ENCODE measurements at regions not wholly inside any gene's neighbourhood (a gene's known extent, or its start where the extent isn't known, plus 50 kb on each side); places are given as distances from the start of the nearest gene placed in this dataset.

DNA sequence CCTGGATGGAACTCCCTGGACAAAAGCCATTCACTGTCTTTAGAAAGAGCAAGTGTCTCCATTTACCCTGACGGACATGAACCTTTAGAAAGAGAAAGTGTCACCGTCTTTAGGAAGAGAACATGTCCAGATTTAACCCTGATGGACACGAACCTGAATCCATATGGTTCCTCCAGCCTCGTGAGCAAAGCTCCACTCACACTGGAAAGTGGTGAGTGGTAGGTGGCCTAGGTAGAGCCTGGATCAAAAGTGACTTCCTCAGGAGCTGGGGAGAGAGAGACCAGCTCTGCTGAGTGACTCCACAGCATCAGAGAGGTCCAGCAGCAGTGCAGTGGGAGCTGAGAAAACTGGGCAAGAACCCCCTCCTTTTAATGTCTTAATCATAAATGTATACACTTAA, 59.8 kb upstream of the IRS2 start:
- no peak for DNase-seq

DNA sequence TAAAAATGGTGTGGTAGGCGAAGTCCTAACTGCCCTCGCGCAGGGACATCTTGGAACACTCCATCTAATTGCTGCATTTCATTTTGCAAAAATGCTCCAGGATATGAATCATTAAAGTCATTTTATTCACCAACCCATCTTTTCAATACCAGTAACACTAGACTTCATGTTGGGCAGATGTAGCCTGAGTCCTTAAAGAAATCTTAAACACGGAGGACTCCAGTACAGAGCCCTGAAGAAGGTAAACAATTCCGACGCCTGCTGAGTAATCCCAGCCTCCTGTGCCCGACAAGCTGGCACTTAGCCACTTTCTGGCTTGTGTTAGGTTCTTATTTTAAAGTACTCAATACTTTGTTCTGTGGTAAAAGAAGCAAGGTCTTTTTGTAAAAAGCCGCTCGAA, 58.0 kb upstream of the IRS2 start:
- peak; percentile 86 for DNase-seq

DNA sequence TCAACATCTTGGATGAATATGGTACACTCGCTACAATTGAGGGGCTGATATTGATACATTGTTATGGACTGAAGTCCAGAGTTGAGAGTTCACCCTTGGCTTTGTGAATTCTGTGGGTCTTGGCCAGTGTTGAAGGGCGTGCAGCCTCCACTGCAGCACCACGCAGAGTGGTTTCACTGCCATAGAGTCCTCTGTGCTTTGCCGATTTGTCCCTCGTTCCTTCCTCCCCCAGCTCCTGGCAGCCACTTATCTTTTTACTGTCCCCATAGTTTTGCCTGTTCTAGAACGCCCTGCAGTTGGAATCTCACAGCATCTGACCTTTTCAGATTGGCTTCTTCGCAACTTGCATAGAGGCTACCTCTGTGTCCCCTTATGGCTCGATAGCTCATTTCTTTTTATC, 57.3 kb upstream of the IRS2 start:
- no peak for DNase-seq

DNA sequence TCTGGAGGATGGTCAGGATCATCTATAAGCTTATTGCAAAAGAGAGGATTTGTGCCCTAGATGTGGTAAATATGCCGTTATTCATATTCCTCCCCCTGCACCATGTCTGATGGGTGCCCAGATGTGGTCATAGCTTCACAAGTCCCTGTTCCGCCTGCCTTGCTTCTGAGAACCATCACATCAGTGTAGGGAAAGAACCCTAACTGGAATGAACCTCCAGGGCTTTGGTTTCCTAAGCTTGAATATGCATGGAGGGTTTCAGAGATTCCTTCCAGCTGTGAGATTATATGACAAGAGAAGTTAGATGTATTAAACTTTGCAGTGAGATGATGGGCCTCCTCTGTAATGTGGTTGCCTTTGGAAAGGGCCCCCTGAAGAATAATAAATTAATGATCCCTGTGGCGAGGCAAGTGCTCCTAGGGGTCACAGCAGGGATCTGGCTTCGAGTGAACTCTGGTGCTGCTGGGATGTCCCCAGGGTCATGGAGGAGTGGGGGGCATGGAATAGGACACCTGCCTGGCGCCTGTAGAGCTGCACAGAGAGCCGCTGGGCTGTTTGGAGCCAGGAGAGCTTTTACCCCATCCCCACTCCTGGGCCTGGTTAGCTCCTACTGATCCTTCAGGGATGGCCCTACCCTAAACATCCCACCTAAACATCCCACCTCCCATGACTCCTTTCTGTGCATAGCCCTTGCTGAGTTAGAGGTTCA, 56.0 kb upstream of the IRS2 start:
- no peak for DNase-seq

DNA sequence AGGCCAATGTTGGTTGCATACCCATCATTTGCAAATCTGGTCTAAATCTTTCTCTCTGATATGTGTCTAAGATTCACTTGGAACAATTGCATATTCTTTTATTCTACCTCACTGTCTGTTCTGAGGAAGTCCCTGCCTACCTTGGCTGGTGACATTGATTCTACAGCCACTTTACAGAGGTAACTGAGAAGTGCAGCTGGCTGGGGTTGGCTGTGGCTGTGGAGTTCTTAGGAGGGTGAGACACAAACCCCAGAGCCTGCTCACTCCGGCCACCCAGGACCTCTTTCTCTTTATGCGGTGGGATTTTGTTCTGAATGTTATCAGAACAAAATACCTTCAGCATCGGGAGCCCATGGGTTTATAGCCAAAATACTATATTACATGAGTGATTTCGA, 54.5 kb upstream of the IRS2 start:
- no peak for DNase-seq

DNA sequence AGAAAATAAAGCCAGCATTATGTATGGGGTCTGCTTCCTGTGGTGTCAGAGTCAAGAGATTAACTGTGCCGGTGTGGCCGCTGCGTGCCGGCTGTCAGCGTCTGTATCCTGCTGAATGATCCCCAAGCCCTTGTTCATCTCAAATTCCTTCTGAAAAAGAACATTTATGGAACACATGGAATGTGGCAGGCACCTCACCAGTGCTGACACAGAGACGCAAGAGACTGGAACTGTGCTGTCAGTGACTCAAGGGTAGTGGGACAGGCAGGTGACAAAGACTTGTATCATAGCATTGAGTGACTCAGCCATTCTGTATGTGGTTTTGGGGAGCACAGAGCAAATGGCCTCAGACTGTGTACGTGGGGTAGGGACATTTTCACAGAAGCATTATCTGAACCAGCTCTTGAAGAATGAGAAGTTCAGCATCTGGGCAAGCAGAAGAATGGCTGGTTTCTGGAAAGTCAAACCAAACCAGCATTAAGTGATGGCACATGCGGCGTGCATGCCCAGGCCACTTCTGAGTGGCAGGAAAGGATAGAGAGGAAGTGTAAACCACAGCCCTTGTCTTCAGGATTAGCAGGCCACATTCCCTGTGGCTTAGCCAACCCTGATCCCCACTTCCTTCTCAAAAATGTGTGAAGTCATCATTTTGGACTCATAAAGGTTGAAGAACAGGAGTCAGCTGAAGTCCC, 54.0 kb upstream of the IRS2 start:
- DNase-seq, result no peak

DNA sequence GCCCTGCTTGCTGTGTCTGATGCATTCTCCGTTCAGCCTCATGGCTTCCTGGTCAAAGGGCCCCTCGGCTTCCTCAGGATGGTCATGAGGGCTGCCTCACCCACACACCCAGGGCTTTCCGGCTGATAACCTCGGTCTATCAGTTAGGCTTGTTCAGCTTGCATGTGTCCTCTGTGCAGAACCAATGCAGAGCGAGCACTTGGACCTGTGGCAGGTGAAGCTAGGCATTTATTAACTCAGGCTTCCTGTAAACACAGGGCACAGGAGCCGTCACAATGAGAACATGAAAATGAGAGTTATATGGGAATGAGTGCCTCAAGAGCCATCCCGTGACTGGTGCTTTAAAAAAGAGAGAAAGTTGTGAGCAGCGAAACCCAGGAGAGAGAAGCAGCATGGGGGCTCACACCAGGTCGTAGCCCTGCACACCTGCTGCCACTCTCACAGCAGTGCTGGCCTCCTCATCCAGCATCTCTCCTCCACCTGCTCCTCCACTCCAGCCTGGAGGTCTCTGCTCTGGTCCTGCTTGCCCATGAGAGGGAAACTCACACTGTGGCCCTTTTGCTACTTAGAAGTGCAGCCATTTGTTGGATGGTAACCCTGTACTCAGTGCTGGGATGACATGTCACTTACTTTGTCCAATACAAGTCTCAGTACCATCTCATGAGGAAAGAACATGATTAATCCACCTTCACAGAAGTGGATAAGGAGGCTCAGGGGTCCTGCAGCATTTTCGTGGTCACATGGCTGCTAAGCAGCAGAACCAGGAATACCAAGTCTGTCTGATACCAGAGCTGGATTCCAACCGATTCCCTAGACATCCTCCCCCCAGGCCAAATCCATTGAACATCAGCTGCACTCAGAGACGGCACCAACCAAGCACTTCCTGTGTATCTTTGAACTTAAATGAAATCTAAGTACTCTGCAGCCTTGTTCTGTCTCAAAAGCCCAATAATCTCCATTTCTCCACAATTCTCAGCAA, 50.5 kb upstream of the IRS2 start:
- no peak for DNase-seq

All from DMS79 (cell line).